Ovary (tissue), 3 donors: ENCODE measurements at regions not wholly inside any gene's neighbourhood (a gene's known extent, or its start where the extent isn't known, plus 50 kb on each side); places are given as distances from the start of the nearest gene placed in this dataset.

ENCODE experiments used
- CTCF ChIP-seq, 3 donors: fragments of 450-650 bp in 2 of 3; fragments of 200-600 bp in 1 of 3; IDR thresholded peaks; one replicate each; pipeline versions ENCODE4 v1.5.1 to v1.8.0; 2016 to 2022; ENCODE audit warnings: antibody characterized with exemption in 3 of 3, mild to moderate bottlenecking in 1 of 3
- POLR2A ChIP-seq: fragments of 450-650 bp; IDR thresholded peaks from one replicate; pipeline ENCODE4 v1.6.1; 2017; ENCODE audit warnings: antibody characterized with exemption, mild to moderate bottlenecking, moderate library complexity
- donor health status: DM: no; HTN: no; CAD: no.

GRCh38 chr7:120185940-120186682 is 86.9 kb upstream of the KCND2 start:
- TF ChIP-seq CTCF (IDR thresholded peaks at IDR 0.05) (no peak), POLR2A (no peak)
